RCC 7860 (cell line): ENCODE measurements at regions not wholly inside any gene's neighbourhood (a gene's known extent, or its start where the extent isn't known, plus 50 kb on each side); places are given as distances from the start of the nearest gene placed in this dataset.

Source experiments
- DNase-seq: peaks from one replicate; pipeline ENCODE4 v3.0.0-alpha.2; 2015; ENCODE audit warnings: low spot score
- FAIRE-seq: peaks from 2 replicates; lab custom pipeline; 2012; peaks lifted over from hg19 to GRCh38; lab: Jason Lieb, UNC

- FAIRE-seq (no peak), DNase-seq (no peak)
Measured at GRCh38 chr6:134866563-134866962, 83.3 kb downstream of the ALDH8A1 start.

GRCh38 chr6:134864558-134864957, 85.3 kb downstream of the ALDH8A1 start:
- FAIRE-seq (no peak), DNase-seq (no peak)

GRCh38 chr6:134863763-134864510, 86.0 kb downstream of the ALDH8A1 start:
- DNase-seq (no peak), FAIRE-seq (no peak)

GRCh38 chr6:134854366-134854765, 95.5 kb downstream of the ALDH8A1 start:
- DNase-seq (no peak), FAIRE-seq (no peak)

GRCh38 chr6:134853111-134854055, 96.5 kb downstream of the ALDH8A1 start:
- FAIRE-seq = peak; percentile 96

GRCh38 chr6:134851548-134851947, 98.4 kb downstream of the ALDH8A1 start:
- FAIRE-seq = no peak
- DNase-seq = no peak

More at GRCh38 chr6:134853111-134854055, 96.5 kb downstream of the ALDH8A1 start:
- peak; percentile 98 for DNase-seq

GRCh38 chr6:134850721-134851305, 99.1 kb downstream of the ALDH8A1 start:
- FAIRE-seq = no peak
- no peak for DNase-seq

- FAIRE-seq = no peak
Measured at GRCh38 chr6:134849920-134850447, 99.9 kb downstream of the ALDH8A1 start.

GRCh38 chr6:134848076-134848475, 101.8 kb downstream of the ALDH8A1 start:
- DNase-seq (no peak), FAIRE-seq (no peak)

More at GRCh38 chr6:134849920-134850447, 99.9 kb downstream of the ALDH8A1 start:
- no peak for DNase-seq

GRCh38 chr6:134846865-134847264, 103.0 kb downstream of the ALDH8A1 start:
- no peak for FAIRE-seq
- DNase-seq = no peak

- FAIRE-seq (no peak), DNase-seq (no peak)
Measured at GRCh38 chr6:134846031-134846430, 103.9 kb downstream of the ALDH8A1 start.

GRCh38 chr6:134844120-134844519, 105.8 kb downstream of the ALDH8A1 start:
- no peak for DNase-seq
- FAIRE-seq = no peak

- peak; percentile 45 for FAIRE-seq
- no peak for DNase-seq
Measured at GRCh38 chr6:134840086-134840867, 109.6 kb downstream of the ALDH8A1 start.

- FAIRE-seq = no peak
- no peak for DNase-seq
Measured at GRCh38 chr6:134835993-134836392, 113.9 kb downstream of the ALDH8A1 start.

- DNase-seq (no peak), FAIRE-seq (no peak)
Measured at GRCh38 chr6:134830940-134831339, 119.0 kb downstream of the ALDH8A1 start.

GRCh38 chr6:134830194-134830593, 119.7 kb downstream of the ALDH8A1 start:
- FAIRE-seq (no peak), DNase-seq (no peak)

GRCh38 chr6:134828641-134829040, 121.3 kb downstream of the ALDH8A1 start:
- FAIRE-seq = no peak

GRCh38 chr6:134826889-134827737, 122.8 kb downstream of the ALDH8A1 start:
- FAIRE-seq = peak; percentile 94

More at GRCh38 chr6:134828641-134829040, 121.3 kb downstream of the ALDH8A1 start:
- no peak for DNase-seq

GRCh38 chr6:134823710-134824034, 126.2 kb downstream of the ALDH8A1 start:
- DNase-seq = no peak
- no peak for FAIRE-seq

More at GRCh38 chr6:134826889-134827737, 122.8 kb downstream of the ALDH8A1 start:
- peak; percentile 87 for DNase-seq
